PC-9 (cell line): ENCODE measurements at regions not wholly inside any gene's neighbourhood (a gene's known extent, or its start where the extent isn't known, plus 50 kb on each side); places are given as distances from the start of the nearest gene placed in this dataset.
A peak's percentile ranks its signal among the peaks of the same experiment; 100 is the strongest.

Experiments used
- BruUV-seq: library from RNA; stranded (reverse); fragments of 400-500 nt; replicated peaks from 2 replicates; lab custom pipeline; 2021; lab: Mats Ljungman, UMichigan
- CTCF ChIA-PET: fragments of 300-600 bp; sonication (Branson Sonifier 250); formaldehyde crosslinking; loops from one replicate; lab custom pipeline; 2022; ENCODE audit warnings: antibody characterized with exemption; lab: Charles Lee
- POLR2A ChIA-PET: fragments of 300-600 bp; sonication (Branson Sonifier 250); formaldehyde crosslinking; loops from one replicate; lab custom pipeline; 2022; ENCODE audit warnings: antibody characterized with exemption; ENCODE audit not compliant: unreplicated experiment; lab: Charles Lee
- DNase-seq, 2 experiments: peaks; one replicate each; pipeline versions ENCODE4 v3.0.0 to v3.0.0-alpha.2; 2015 to 2022; ENCODE audit warnings: mixed read lengths in 1 of 2
- H2AFZ ChIP-seq: fragments of 200-600 bp; sonication (generic); 2 replicates; pipeline ENCODE4 v1.8.1; 2017; ENCODE audit warnings: antibody characterized with exemption
- H3F3A ChIP-seq: fragments of 200-600 bp; sonication (generic); 2 replicates; pipeline ENCODE4 v1.8.1; 2017; ENCODE audit warnings: antibody characterized with exemption, mild to moderate bottlenecking, low read depth; ENCODE audit not compliant: insufficient read depth
- H3K27ac ChIP-seq: fragments of 200-600 bp; sonication (generic); 2 replicates; pipeline ENCODE4 v1.6.1; 2016; ENCODE audit warnings: mixed run types
- H3K27me3 ChIP-seq: fragments of 200-600 bp; sonication (generic); 2 replicates; pipeline ENCODE4 v1.6.1; 2016; ENCODE audit warnings: low read depth, mixed run types; ENCODE audit not compliant: insufficient read depth
- H3K36me3 ChIP-seq: fragments of 200-600 bp; sonication (generic); 2 replicates; pipeline ENCODE4 v1.6.1; 2016; ENCODE audit warnings: low read depth, mixed run types
- H3K4me1 ChIP-seq: fragments of 200-600 bp; sonication (generic); replicated peaks from 2 replicates; pipeline ENCODE4 v1.6.1; 2016; ENCODE audit warnings: mixed run types; ENCODE audit not compliant: insufficient read depth
- H3K4me2 ChIP-seq: fragments of 200-600 bp; sonication (generic); 2 replicates; pipeline ENCODE4 v1.6.1; 2017; ENCODE audit warnings: mixed run types
- H3K4me3 ChIP-seq: fragments of 200-600 bp; sonication (generic); 2 replicates; pipeline ENCODE4 v1.6.1; 2016; ENCODE audit warnings: mixed run types
- H3K79me2 ChIP-seq: fragments of 200-600 bp; sonication (generic); 2 replicates; pipeline ENCODE4 v1.6.1; 2017; ENCODE audit warnings: low read depth, mixed run types
- H3K9me2 ChIP-seq: fragments of 200-600 bp; sonication (generic); 2 replicates; pipeline ENCODE4 v1.8.1; 2017; ENCODE audit warnings: mild to moderate bottlenecking; ENCODE audit not compliant: insufficient read depth
- H3K9me3 ChIP-seq: fragments of 200-600 bp; sonication (generic); 2 replicates; pipeline ENCODE4 v1.8.1; 2016; ENCODE audit warnings: low read depth; ENCODE audit not compliant: insufficient read depth
- H4K20me1 ChIP-seq: fragments of 200-600 bp; sonication (generic); 2 replicates; pipeline ENCODE4 v1.8.1; 2017; ENCODE audit not compliant: insufficient read depth
- CTCF ChIP-seq: fragments of 200-600 bp; sonication (generic); conservative IDR thresholded peaks from 2 replicates; pipeline ENCODE4 v1.6.1; 2017; ENCODE audit warnings: mixed run types, antibody characterized with exemption, mild to moderate bottlenecking, moderate library complexity
- EZH2 ChIP-seq: fragments of 200-600 bp; sonication (generic); IDR thresholded peaks from 2 replicates; pipeline ENCODE4 v1.8.0; 2017; ENCODE audit warnings: antibody characterized with exemption, low read depth
- intact Hi-C: fragments of 100-400 bp; cut with micrococcal nuclease; formaldehyde crosslinking; loops from one replicate; pipeline ENCODE4 v1.10.0; 2022; ENCODE audit not compliant: unreplicated experiment

- no TSS peak for BruUV-seq
These were observed 76.1 kb upstream of the KRR1 start for GRCh38 chr12:75587340-75588106.

GRCh38 chr12:75585330-75585729 lies 73.9 kb upstream of the KRR1 start:
- Histone ChIP-seq H3K4me2 (no peak overlapping the region), H3K4me1 (no peaks in the 10 kb centered on the region; the same call in 1 of the 2 replicates), H3K36me3 (no peaks in the 10 kb centered on the region), H3K27ac (no peak overlapping the region), H3K27me3 (no peaks in the 10 kb centered on the region), H4K20me1 (no peaks in the 10 kb centered on the region), H3K9me3 (no peaks in the 10 kb centered on the region), H3F3A (no peaks in the 10 kb centered on the region), H2AFZ (no peak overlapping the region), H3K9me2 (no peaks in the 10 kb centered on the region; the same call in 1 of the 2 replicates), H3K79me2 (no peaks in the 10 kb centered on the region), H3K4me3 (no peak overlapping the region)
- intact Hi-C loops = no loop called here
- ChIA-PET POLR2A (no interaction called here), CTCF (no interaction called here)
- no TSS peak for BruUV-seq
- TF ChIP-seq EZH2 (no peak), CTCF (no peak)
- peak in 1 of 2 experiments; percentile 37 for DNase-seq

More at GRCh38 chr12:75587340-75588106, 76.1 kb upstream of the KRR1 start:
- Histone ChIP-seq H3K9me3 (no peaks in the 10 kb centered on the region), H4K20me1 (no peaks in the 10 kb centered on the region), H3K4me2 (no peak overlapping the region), H3K79me2 (no peaks in the 10 kb centered on the region), H3K36me3 (no peaks in the 10 kb centered on the region), H3F3A (no peaks in the 10 kb centered on the region), H3K4me1 (no peaks in the 10 kb centered on the region; the same call in 1 of the 2 replicates), H3K4me3 (no peak overlapping the region), H2AFZ (no peak overlapping the region), H3K27ac (no peak overlapping the region), H3K9me2 (no peaks in the 10 kb centered on the region), H3K27me3 (no peaks in the 10 kb centered on the region)
- TF ChIP-seq CTCF (no peak), EZH2 (no peak)
- ChIA-PET CTCF (no interaction called here), POLR2A (no interaction called here)
- no peak for DNase-seq
- intact Hi-C loops = no loop called here

- ChIA-PET CTCF (no interaction called here), POLR2A (no interaction called here)
- BruUV-seq = no TSS peak
- Histone ChIP-seq H4K20me1 (no peaks in the 10 kb centered on the region), H3K79me2 (no peaks in the 10 kb centered on the region), H3K9me2 (no peaks in the 10 kb centered on the region; the same call in 1 of the 2 replicates), H3K27ac (no peak overlapping the region), H3K4me1 (no peaks in the 10 kb centered on the region; the same call in 1 of the 2 replicates), H3K9me3 (no peaks in the 10 kb centered on the region), H3K4me2 (no peak overlapping the region), H3K27me3 (no peaks in the 10 kb centered on the region), H3K36me3 (no peaks in the 10 kb centered on the region), H3F3A (no peaks in the 10 kb centered on the region), H2AFZ (no peak overlapping the region), H3K4me3 (no peak overlapping the region)
- intact Hi-C loops = no loop called here
- DNase-seq = no peak
- TF ChIP-seq CTCF (no peak), EZH2 (no peak)
These were observed 71.9 kb upstream of the KRR1 start for GRCh38 chr12:75583355-75583754.
